Stimulated activated CD4-positive, alpha-beta T cell treated with anti-CD3 and anti-CD28 coated beads, Interleukin-1b, Interleukin-23, amount 100 ng/mL, for 48 hours (primary cell): ENCODE measurements at regions not wholly inside any gene's neighbourhood (a gene's known extent, or its start where the extent isn't known, plus 50 kb on each side); places are given as distances from the start of the nearest gene placed in this dataset.

Experiments used
- DNase-seq: peaks from one replicate; pipeline ENCODE4 v3.0.0-alpha.2; 2020

DNA sequence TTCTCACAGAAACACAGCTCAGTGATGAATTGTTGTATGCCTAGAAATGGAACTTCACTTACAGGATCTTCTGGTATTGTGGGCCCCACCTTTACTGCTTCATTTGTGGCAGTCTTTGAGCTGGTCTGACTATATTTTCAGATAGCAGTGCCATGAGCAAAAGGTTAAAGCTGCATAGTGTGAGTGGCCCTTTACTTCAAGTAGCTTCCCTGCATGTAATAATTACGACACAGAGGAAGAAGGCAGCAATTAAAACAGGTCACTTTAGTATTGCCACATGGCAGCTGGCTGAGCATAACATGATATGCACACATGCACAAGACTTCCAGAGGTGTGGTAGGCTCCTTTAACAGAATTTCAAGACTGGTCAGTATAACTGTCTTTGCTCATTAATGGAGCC is 426.3 kb upstream of the ZEB2 start:
- no peak for DNase-seq

GRCh38 chr2:144944546-144945220 is 424.8 kb upstream of the ZEB2 start:
- DNase-seq = no peak

DNA sequence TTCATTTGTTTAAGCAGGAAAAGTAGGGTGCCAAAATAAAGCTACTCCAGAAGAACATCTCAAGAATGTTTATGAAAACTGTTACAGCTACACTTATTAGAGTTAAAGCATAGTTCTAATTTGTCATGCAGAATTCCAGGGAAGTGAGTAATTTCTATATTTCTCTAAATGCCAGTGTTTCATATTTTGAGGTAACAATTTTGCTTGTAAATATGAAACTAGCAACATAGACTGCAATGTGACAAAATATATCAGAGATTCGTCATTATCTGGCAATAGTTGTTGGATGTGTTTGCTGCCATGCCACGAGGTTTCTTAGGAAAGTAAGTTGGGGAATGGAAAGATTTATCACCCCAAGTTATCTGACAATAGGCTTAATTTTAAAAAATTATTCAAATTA is 424.1 kb upstream of the ZEB2 start:
- no peak for DNase-seq

DNA sequence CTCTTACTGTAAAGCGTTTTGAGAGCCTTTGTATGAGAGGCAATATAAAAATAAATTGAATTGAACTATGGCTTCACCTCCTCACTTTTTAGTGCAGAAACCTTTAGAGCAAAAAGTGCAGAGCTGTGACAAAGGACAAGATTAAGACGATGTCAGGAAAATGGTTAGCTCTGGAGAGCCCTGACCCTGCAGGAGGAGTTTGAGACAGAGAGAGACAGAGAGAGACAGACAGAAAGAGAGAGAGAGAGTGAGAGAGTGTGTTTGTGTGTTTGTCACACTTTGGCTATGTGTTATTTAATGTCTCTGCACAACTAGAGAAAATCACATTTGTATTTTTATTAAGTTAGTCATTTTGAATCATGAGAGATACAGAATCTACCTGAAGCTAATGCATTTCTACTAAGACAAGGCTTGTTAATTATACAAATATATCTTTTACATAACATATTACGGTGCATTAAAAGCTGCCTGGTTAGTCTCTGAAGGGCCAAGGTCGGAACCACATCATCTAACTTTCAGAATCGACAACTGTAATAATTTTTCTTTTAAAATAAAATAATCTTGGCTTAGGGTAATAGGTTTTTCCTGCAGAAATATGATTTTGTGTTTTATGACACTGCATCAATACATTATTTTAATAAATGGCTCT is 423.5 kb upstream of the ZEB2 start:
- DNase-seq = no peak

- DNase-seq = no peak
Measured at GRCh38 chr2:144942516-144943256, 422.8 kb upstream of the ZEB2 start.

DNA sequence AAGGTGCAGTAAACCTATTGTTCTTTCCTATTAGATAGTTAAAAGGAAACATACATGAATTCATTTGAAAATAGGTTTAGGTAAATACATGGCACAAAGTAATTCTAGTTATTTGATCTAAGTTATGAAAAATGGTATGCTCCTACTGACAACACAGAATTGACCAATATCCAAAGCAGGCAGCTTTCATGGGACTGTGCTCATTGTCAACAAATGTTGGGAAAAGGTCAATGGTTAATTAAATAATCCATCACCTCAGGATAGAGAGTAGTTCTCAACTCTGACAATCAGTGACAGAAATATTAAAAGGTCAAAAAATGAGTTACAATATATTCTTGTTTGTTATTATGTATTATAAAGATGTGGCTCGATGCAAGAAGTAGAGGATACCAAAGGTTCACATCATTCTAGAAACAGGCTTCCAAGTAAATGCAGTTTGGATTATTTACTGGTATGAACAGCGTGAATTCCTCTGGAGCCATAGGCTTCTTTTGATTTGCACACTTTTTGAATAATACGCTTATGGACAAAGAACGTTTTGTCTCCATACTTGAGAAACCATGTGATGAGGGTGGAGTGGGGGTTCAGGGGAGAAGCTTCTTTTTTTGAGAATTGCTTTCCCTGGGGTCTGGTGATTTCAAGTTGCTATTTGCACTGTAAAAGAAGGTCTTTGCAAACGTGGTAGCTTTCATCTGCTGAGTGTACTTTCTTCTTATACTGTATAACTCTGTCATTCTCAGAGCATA is 422.0 kb upstream of the ZEB2 start:
- DNase-seq = no peak

GRCh38 chr2:144939590-144939989 is 419.7 kb upstream of the ZEB2 start:
- no peak for DNase-seq

GRCh38 chr2:144937910-144938709 is 418.2 kb upstream of the ZEB2 start:
- DNase-seq = no peak

DNA sequence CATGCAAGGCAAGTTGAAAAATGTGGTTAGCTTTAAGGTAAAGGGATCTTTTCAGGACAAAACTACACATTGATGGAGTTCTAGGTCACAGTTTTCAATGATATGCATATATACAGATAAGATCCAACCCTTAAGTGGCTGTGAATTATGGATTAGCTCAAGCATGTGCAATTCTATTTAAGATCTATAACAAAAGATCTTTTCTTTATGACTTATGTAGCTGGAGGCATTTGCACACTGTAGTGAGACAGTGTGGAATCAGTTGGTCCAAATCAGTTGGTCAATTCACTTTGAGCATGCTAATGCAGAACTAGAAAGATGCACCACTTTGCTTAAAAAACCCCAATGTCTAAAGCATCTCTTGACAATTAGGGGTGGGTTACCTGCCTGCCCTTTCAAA is 417.1 kb upstream of the ZEB2 start:
- no peak for DNase-seq

- DNase-seq = no peak
Measured at GRCh38 chr2:144936442-144936841, 416.5 kb upstream of the ZEB2 start.

GRCh38 chr2:144935736-144936135 is 415.8 kb upstream of the ZEB2 start:
- no peak for DNase-seq

- no peak for DNase-seq
Measured at GRCh38 chr2:144935191-144935590, 415.3 kb upstream of the ZEB2 start.

DNA sequence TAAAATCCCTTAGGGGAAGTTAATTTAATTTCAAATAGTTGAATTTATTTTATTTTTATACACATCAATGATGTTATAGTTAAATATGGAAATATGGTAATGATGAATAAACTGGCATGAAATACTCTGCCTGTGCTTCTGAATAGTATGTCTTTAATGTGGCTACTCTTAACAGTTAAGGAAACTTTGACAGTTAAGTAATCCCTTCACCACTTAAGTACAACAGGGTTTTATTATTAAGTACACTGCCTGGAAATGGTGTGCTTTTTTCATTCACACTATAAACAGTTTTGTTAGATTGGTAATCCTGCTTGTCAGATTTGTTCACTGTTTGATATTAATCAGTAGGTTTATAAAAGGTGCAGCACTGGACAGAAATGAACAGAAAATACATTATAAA is 412.0 kb upstream of the ZEB2 start:
- no peak for DNase-seq

DNA sequence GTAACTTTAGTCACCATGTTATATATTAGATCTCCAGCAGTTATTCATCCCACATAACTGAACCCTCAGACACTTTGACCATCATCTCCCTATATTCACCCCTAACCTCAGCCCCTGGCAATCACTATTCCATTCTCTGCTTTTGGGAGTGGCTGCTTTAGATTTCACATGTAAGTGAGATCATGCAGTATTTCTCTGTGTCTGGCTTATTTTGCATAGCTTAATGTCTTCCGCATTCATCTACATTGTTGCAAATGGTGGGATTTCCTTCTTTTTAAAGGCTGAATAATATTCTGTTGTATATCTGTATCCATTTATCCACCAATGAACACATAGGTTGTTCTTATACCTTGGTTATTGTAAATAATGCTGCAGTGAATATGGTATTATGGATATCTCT is 411.6 kb upstream of the ZEB2 start:
- DNase-seq = no peak

GRCh38 chr2:144927429-144927828 is 407.5 kb upstream of the ZEB2 start:
- no peak for DNase-seq

DNA sequence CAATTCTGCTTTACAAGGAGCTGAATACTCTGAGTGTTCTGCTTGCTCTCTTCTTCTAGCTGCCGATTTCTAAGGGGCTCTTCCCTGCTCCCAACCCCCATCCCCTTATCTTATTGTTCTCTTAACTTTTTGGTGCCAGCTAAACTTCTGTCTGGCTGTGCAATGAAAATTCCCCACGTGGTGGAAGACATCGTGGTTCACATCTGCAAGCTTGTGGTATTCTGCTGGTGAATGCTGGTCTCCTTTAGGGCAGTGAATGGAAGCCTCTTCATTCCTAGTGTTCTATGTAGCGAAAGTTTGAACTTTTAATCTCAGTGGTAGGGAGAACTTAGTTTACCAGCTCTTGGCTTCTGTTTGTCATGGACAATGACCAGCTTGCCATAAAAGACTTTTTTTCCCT is 406.0 kb upstream of the ZEB2 start:
- no peak for DNase-seq

DNA sequence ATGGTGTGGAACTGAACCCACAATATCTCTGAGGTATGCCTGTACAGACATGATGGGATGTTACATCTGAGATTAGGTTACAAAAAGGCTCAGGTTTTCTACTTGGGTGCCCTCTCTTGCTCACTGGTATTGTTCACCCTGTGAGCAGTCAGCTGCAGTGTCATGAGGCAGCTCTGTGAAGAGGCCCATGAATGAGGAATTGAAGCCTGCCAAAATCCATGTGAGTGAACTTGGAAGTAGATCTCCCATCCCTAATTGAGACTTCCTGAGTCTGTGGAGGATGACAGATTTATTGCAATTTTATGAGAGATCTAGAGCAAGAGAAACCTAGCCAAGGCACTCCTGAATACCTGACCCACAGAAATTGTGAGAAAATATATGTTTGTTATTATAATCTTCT is 404.9 kb upstream of the ZEB2 start:
- DNase-seq = no peak

- no peak for DNase-seq
Measured at GRCh38 chr2:144922519-144922918, 402.6 kb upstream of the ZEB2 start.

- no peak for DNase-seq
Measured at GRCh38 chr2:144920755-144921530, 401.0 kb upstream of the ZEB2 start.

DNA sequence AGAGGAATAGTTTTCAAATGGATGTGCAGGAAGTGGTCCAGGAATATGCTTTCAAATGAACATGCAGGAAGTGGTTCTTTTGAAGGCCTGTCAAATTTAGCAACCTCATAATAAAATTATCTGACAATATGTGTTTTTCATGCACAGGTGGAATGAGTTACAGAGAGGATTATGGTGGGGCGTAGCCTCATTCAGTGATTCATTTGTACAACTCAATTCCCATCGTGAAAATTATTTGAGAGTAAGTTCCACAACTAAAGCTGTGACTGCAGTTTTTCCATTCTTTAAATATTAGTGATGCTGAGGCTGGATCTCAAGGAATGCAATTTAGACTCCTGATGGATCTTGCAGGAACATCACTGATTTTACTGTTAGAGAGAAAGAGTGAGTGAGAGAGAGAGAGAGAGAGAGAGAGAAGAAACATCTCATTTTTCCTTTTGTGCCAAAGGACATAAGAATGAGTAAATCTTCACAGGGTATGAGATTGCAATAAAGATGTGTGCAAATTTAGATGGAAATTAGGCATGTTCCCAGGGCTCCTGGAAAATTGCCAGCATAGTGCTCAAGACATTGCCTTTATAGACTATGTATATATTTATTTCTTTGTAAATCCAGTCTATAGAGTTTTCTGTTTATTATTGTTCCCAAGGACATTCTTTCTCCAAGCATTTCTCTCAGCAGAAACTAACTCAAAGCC is 394.9 kb upstream of the ZEB2 start:
- DNase-seq = no peak

- no peak for DNase-seq
Measured at GRCh38 chr2:144914113-144914512, 394.2 kb upstream of the ZEB2 start.
